Activated CD4-positive, CD25-positive, alpha-beta regulatory T cell (primary cell): ENCODE measurements at regions not wholly inside any gene's neighbourhood (a gene's known extent, or its start where the extent isn't known, plus 50 kb on each side); places are given as distances from the start of the nearest gene placed in this dataset.

Source experiments
- DNase-seq, 4 experiments: peaks; one replicate each; lab custom pipeline; 2025; lab: John Stamatoyannopoulos, UW

- no peak for DNase-seq
Observed at GRCh38 chr7:38002689-38003088, 82.2 kb downstream of the EPDR1 start.

GRCh38 chr7:38006559-38006958 is 86.1 kb downstream of the EPDR1 start:
- DNase-seq, result no peak

GRCh38 chr7:38007096-38007495 is 86.7 kb downstream of the EPDR1 start:
- no peak for DNase-seq

- no peak for DNase-seq
Observed at GRCh38 chr7:38013246-38013645, 92.8 kb downstream of the EPDR1 start.

GRCh38 chr7:38016567-38016966 is 96.1 kb downstream of the EPDR1 start:
- DNase-seq, result no peak

- no peak for DNase-seq
Observed at GRCh38 chr7:38017320-38017719, 96.9 kb downstream of the EPDR1 start.

GRCh38 chr7:38020121-38020785 is 99.8 kb downstream of the EPDR1 start:
- DNase-seq, result no peak

- DNase-seq, result no peak
Observed at GRCh38 chr7:38021892-38022291, 101.5 kb downstream of the EPDR1 start.

GRCh38 chr7:38025815-38026214 is 105.4 kb downstream of the EPDR1 start:
- no peak for DNase-seq

GRCh38 chr7:38027884-38028455 is 107.5 kb downstream of the EPDR1 start:
- no peak for DNase-seq

GRCh38 chr7:38034062-38034908 is 113.8 kb downstream of the EPDR1 start:
- no peak for DNase-seq

GRCh38 chr7:38040831-38041230 is 120.4 kb downstream of the EPDR1 start:
- DNase-seq, result no peak

GRCh38 chr7:38049679-38050078 is 128.4 kb upstream of the STARD3NL start:
- no peak for DNase-seq

GRCh38 chr7:38051311-38051710 is 126.7 kb upstream of the STARD3NL start:
- DNase-seq, result no peak

- no peak for DNase-seq
Observed at GRCh38 chr7:38051786-38052185, 126.3 kb upstream of the STARD3NL start.

GRCh38 chr7:38052786-38053185 is 125.3 kb upstream of the STARD3NL start:
- DNase-seq, result no peak

GRCh38 chr7:38054199-38054598 is 123.8 kb upstream of the STARD3NL start:
- DNase-seq, result no peak

- DNase-seq, result no peak
Observed at GRCh38 chr7:38057829-38058228, 120.2 kb upstream of the STARD3NL start.

- DNase-seq, result no peak
Observed at GRCh38 chr7:38060116-38060515, 117.9 kb upstream of the STARD3NL start.

GRCh38 chr7:38060637-38061036 is 117.4 kb upstream of the STARD3NL start:
- DNase-seq, result no peak

GRCh38 chr7:38066391-38066790 is 111.7 kb upstream of the STARD3NL start:
- DNase-seq, result no peak

- no peak for DNase-seq
Observed at GRCh38 chr7:38068461-38068860, 109.6 kb upstream of the STARD3NL start.

GRCh38 chr7:38069052-38069451 is 109.0 kb upstream of the STARD3NL start:
- no peak for DNase-seq
